Superior temporal gyrus (tissue), 1 donor: ENCODE measurements at regions not wholly inside any gene's neighbourhood (a gene's known extent, or its start where the extent isn't known, plus 50 kb on each side); places are given as distances from the start of the nearest gene placed in this dataset.
"Not testable (repeated sequence)": the region's sequence is repeated elsewhere in the genome, so short reads cannot be mapped to it uniquely, and the experiment has no call there.

Experiments
- DNase-seq: peaks from one replicate; pipeline ENCODE4 v3.0.0-alpha.2; 2016; ENCODE audit errors: extremely low spot score

GRCh38 chr7:101743241-101743994 is 74.0 kb upstream of the CUX1 start:
- peak; percentile 20 for DNase-seq

GRCh38 chr7:101743995-101744360 is 73.4 kb upstream of the CUX1 start:
- no peak for DNase-seq

- no peak for DNase-seq
These were observed 72.8 kb upstream of the CUX1 start for GRCh38 chr7:101744588-101744987.

GRCh38 chr7:101746314-101746713 is 71.1 kb upstream of the CUX1 start:
- no peak for DNase-seq

GRCh38 chr7:101747053-101747878 is 70.2 kb upstream of the CUX1 start:
- no peak for DNase-seq

- no peak for DNase-seq
These were observed 69.5 kb upstream of the CUX1 start for GRCh38 chr7:101747879-101748345.

- DNase-seq, result no peak
These were observed 67.5 kb upstream of the CUX1 start for GRCh38 chr7:101749891-101750290.

- no peak for DNase-seq
These were observed 64.1 kb upstream of the CUX1 start for GRCh38 chr7:101753316-101753715.

- peak; percentile 28 for DNase-seq
These were observed 62.8 kb upstream of the CUX1 start for GRCh38 chr7:101754424-101755159.

- no peak for DNase-seq
These were observed 59.5 kb upstream of the CUX1 start for GRCh38 chr7:101757879-101758278.

GRCh38 chr7:101758519-101758918 is 58.9 kb upstream of the CUX1 start:
- not testable (repeated sequence) for DNase-seq

- DNase-seq, result no peak
These were observed 53.2 kb upstream of the CUX1 start for GRCh38 chr7:101764221-101764620.

- DNase-seq, result no peak
These were observed 49.9 kb upstream of the CUX1 start for GRCh38 chr7:101767544-101767943.
